MCF 10A (cell line): ENCODE measurements at regions not wholly inside any gene's neighbourhood (a gene's known extent, or its start where the extent isn't known, plus 50 kb on each side); places are given as distances from the start of the nearest gene placed in this dataset.

Experiments used
- BruUV-seq: library from RNA; stranded (reverse); fragments of 400-500 nt; replicated peaks from 2 replicates; lab custom pipeline; 2021; lab: Mats Ljungman, UMichigan
- CTCF ChIA-PET: fragments of 300-600 bp; sonication (Branson Sonifier 250); formaldehyde crosslinking; extraction: SDS; loops from one replicate; lab custom pipeline; 2021; ENCODE audit warnings: antibody characterized with exemption, inconsistent platforms; lab: Yijun Ruan, JAX
- POLR2A ChIA-PET: fragments of 300-600, 350-650 bp; sonication (Branson Sonifier 250); formaldehyde crosslinking; extraction: SDS; loops from one replicate; lab custom pipeline; 2020; ENCODE audit warnings: antibody characterized with exemption, inconsistent platforms; lab: Yijun Ruan, JAX
- DNase-seq: peaks from one replicate; pipeline ENCODE4 v3.0.0-alpha.2; 2018; ENCODE audit not compliant: unreplicated experiment
- H3K27ac Mint-ChIP-seq: one replicate; pipeline ENCODE4 v1.8.0; 2022; ENCODE audit warnings: mild to moderate bottlenecking, low read depth, mixed read lengths; ENCODE audit not compliant: unreplicated experiment
- H3K27me3 Mint-ChIP-seq: one replicate; pipeline ENCODE4 v1.8.0; 2022; ENCODE audit warnings: mixed read lengths; ENCODE audit not compliant: insufficient read depth, unreplicated experiment
- H3K36me3 Mint-ChIP-seq: one replicate; pipeline ENCODE4 v1.8.0; 2022; ENCODE audit warnings: mild to moderate bottlenecking, moderate library complexity, mixed read lengths; ENCODE audit not compliant: insufficient read depth, unreplicated experiment
- H3K4me1 Mint-ChIP-seq: one replicate; pipeline ENCODE4 v1.8.0; 2022; ENCODE audit warnings: mixed read lengths; ENCODE audit not compliant: insufficient read depth, unreplicated experiment
- H3K4me3 Mint-ChIP-seq: one replicate; pipeline ENCODE4 v1.8.0; 2022; ENCODE audit warnings: mild to moderate bottlenecking, moderate library complexity, mixed read lengths; ENCODE audit not compliant: unreplicated experiment
- H3K9me3 Mint-ChIP-seq: one replicate; pipeline ENCODE4 v1.8.0; 2022; ENCODE audit warnings: mixed read lengths; ENCODE audit not compliant: unreplicated experiment
- CTCF ChIP-seq: fragments of 200-600 bp; IDR thresholded peaks from one replicate; pipeline ENCODE4 v1.8.0; 2022; ENCODE audit warnings: antibody characterized with exemption, mild to moderate bottlenecking; ENCODE audit not compliant: unreplicated experiment
- intact Hi-C: fragments of 100-400 bp; cut with micrococcal nuclease; formaldehyde crosslinking; loops from 2 replicates; pipeline ENCODE4 v1.14.1; 2022

DNA sequence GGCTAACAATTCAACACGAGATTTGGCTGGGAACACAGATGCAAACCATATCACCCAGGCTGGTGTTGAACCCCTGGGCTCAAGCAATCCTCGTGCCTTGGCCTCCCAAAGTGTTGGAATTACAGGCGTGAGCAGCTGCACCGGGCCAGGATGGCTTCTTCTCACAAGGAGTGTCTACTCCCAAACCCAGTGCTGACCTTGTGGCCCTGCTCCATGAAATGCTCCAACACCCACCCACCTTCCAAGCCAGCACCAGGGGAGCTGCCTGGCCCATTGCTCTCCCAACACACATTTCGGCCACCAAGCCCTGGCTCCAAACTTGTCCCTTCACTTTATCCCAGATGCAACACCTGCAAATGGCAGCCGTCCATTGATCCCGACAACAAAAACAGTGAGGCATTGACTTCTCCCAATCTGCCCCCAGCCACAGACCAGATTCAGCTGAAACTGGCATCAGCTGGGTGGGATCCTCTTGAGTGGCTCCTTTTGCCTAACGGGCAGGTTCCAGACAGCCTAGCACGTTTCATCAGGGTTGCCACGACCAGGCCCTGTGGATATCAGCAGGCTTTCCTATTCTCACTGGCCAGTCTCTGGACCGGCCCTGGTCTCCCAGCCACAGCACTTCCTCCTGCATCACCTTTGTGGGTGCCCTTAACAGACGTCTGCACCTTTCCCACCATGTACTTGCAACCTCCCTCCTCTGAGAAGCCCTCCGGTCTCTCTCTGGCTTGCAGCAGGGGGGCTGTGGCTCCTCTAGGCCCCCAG, 105.7 kb upstream of the CARD11 start:
- ChIA-PET CTCF (no interaction called here), POLR2A (no interaction called here)
- Mint-ChIP-seq H3K4me1 (peaks cover 13% of the 10 kb centered on the region), H3K4me3 (no peak overlapping the region), H3K27ac (no peak overlapping the region), H3K27me3 (no peaks in the 10 kb centered on the region), H3K36me3 (no peaks in the 10 kb centered on the region), H3K9me3 (no peaks in the 10 kb centered on the region)
- no peak for TF ChIP-seq CTCF
- intact Hi-C loops, result no loop called here
- BruUV-seq, result no TSS peak
- DNase-seq, result no peak

DNA sequence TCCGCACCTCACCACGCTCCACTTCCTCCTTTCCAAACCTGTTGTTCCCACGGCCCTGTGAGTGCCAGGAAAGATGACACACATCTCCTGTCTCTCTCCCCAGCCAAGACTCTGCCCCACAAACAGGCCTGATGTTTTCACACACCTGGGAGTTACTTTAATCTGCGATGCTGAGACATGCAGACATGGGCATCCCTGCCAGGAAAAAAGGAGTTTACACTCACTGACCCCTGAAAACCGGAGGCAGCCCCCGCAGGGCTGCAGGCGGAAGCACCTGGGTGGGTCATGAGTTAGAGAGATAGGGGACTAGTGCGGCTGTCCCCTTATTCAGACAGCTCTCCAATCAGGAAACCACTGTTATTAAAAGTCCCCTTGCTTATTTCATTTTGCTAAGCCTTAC, 106.4 kb upstream of the CARD11 start:
- H3K9me3 Mint-ChIP-seq, result no peaks in the 10 kb centered on the region
- intact Hi-C loops, result no loop called here
- CTCF ChIA-PET, result no interaction called here
- BruUV-seq, result no TSS peak
- H3K36me3 Mint-ChIP-seq, result no peaks in the 10 kb centered on the region
- no peak overlapping the region for H3K27ac Mint-ChIP-seq
- peaks cover 13% of the 10 kb centered on the region for H3K4me1 Mint-ChIP-seq
- TF ChIP-seq CTCF, result no peak
- no peaks in the 10 kb centered on the region for H3K27me3 Mint-ChIP-seq
- POLR2A ChIA-PET, result no interaction called here
- DNase-seq, result no peak
- H3K4me3 Mint-ChIP-seq, result no peak overlapping the region

DNA sequence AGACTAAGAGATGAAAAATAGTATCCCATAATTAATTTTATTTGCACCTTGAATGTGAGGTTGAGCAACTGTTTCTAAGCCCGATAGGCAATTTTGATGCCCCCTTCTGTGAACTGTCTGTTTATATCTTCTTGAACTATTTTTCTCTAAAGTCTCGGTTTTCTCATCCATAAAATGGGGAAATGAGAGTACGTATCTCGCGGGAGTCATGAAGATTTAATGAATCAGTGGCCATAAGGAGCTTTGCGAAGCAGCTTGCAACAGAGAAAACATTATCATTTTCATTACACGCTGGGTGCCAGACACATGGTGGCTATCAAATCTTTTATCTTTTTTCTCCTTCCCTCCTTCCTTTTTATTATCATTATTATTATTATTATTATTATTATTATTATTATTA, 108.1 kb upstream of the CARD11 start:
- H3K9me3 Mint-ChIP-seq, result no peaks in the 10 kb centered on the region
- peak overlapping the region; percentile 31 for H3K27ac Mint-ChIP-seq

GRCh38 chr7:3152714-3153113, 109.0 kb upstream of the CARD11 start:
- Mint-ChIP-seq H3K36me3 (no peaks in the 10 kb centered on the region), H3K9me3 (no peaks in the 10 kb centered on the region), H3K4me3 (no peak overlapping the region), H3K27me3 (no peaks in the 10 kb centered on the region), H3K27ac (no peak overlapping the region), H3K4me1 (peaks cover 5% of the 10 kb centered on the region)
- ChIA-PET POLR2A (no interaction called here), CTCF (interaction anchor here (0.7 to 1.6 kb wide), 2 partner anchors 205 to 288 kb away, joined by 4 to 6 read pairs; no protein-coding TSS in a partner anchor)
- intact Hi-C loops, result no loop called here
- no peak for TF ChIP-seq CTCF
- no TSS peak for BruUV-seq
- DNase-seq, result no peak

More for the DNA sequence above, 108.1 kb upstream of the CARD11 start:
- no peak overlapping the region for H3K4me3 Mint-ChIP-seq
- no TSS peak for BruUV-seq
- H3K4me1 Mint-ChIP-seq, result peaks cover 8% of the 10 kb centered on the region
- intact Hi-C loops, result no loop called here
- POLR2A ChIA-PET, result no interaction called here
- no peak for DNase-seq
- no peak for TF ChIP-seq CTCF
- CTCF ChIA-PET, result interaction anchor here (0.7 to 1.6 kb wide), 2 partner anchors 204 to 287 kb away, joined by 4 to 6 read pairs; no protein-coding TSS in a partner anchor
- H3K27me3 Mint-ChIP-seq, result no peaks in the 10 kb centered on the region
- no peaks in the 10 kb centered on the region for H3K36me3 Mint-ChIP-seq
